GM21825 (cell line): ENCODE measurements at regions not wholly inside any gene's neighbourhood (a gene's known extent, or its start where the extent isn't known, plus 50 kb on each side); places are given as distances from the start of the nearest gene placed in this dataset.
A peak's percentile ranks its signal among the peaks of the same experiment; 100 is the strongest.

Source experiments
- ATAC-seq: cut with Tn5 transposase; IDR thresholded peaks from one replicate; pipeline ENCODE4 v1.9.1; 2021; ENCODE audit warnings: mild to moderate bottlenecking, moderate library complexity; ENCODE audit not compliant: unreplicated experiment

DNA sequence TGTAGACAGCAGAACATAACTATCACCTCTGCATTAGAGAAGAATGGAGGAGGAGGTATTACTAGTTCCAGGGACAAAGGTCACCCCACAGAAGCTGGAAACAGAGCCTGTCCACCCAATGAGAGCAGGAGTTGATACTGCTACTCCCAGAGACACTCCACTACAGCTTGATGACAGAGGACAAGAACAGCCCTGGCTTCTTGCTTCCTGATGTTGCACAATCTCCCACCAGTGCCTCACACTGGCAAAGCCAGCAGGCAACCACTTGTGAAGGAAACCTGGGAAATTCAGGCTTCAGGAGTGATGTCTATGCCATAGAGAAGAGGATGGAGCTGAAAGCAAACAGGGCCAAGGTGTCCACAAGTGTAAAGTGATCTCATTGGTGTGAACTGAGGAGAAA lies 78.0 kb upstream of the POU1F1 start:
- ATAC-seq, result no peak

DNA sequence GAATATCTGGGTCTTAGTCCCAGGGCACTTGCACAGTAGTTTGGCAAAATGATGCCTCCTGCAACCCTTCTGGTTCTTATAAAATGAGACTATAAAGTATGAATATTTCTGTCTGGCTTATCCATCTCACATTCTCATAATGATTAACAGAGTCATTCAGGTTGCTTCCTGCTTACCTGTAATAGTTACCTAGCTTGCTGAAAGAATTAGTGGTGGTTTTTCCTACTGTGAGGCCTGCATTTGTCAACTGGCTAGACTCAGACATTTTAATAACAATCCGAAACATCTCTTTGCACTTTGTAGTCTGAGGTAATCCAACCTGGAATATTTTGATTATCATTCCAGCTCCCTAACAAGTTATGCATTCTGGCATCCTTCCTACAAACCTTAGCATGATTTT lies 75.6 kb upstream of the POU1F1 start:
- ATAC-seq, result no peak

DNA sequence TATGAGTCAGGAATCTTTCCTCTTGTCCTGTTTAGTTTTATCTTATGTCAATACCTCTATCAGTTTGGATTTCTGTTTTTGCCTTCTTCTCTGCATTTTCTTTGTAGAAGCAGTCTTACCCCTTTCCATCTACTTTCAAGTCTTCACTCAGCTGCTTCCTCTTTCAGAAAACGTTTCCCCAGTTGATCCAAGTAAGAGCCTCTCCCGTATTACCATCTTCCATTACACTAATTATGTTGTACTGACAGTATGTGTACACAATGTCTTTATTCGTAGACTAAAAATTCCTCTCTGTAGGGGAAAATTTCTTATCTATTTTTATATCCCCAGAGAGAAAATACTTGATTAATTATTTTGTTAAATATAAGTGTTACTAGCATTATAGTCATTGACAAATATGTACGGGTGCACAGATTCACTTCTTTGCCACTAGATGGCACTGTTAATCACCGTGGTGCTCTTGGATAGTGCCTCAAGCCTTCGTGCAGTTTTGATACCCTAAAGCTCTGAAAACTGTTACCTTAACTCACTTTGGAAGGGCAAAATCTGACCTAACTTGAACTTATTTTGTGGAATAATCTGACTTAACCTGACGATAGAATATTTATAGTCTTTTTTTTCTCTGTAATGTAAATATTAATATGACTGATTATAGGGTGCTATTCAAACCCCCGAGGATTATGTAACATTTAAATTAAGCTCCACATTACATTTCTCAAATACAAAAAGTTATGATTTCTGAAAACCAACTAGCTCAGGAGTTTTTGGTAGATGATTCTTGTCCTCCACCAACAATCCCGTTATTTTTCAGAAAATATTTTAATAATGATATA lies 74.2 kb upstream of the POU1F1 start:
- peak; percentile 96 for ATAC-seq

GRCh38 chr3:87349833-87350232 lies 73.4 kb upstream of the POU1F1 start:
- ATAC-seq, result no peak

DNA sequence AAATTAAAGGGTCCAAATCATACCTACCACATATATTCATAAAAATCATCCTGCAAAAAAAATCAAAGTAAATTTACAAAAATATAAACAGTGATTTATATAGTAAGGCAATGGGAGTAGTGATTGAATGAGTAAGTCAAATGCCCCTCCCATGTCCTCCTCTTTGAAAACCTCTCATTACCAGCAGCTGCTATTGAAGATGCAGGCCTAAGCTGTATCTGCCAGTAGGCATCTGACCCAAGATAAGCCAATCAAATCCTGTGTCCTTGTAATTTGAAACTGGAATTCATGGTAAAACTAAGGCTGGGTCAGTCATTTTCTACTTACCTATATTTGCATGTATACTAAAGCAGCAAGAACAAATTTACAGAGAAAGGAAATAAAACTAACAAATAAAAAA lies 60.4 kb upstream of the POU1F1 start:
- no peak for ATAC-seq

DNA sequence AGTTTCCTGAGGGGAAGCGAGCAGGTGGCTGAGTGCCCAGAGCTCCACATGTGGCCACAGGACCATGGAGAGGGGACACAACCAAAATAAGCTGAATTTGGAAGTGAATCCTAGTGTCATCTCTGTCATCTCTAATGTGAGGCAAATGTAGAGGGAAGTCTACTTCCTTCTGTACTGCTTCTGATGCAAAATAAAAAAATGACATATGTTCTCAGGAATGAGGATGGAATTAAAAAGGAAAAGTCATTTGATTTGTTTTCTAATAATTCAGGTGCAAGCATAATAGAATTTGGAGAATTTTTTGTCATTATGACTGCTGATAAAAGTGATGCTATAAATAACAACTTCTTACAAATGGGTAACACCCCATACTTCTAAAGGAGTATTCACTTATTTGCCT lies 59.5 kb upstream of the POU1F1 start:
- ATAC-seq, result no peak

GRCh38 chr3:87333393-87333892 lies 57.1 kb upstream of the POU1F1 start:
- peak; percentile 67 for ATAC-seq

- no peak for ATAC-seq
Observed at GRCh38 chr3:87332789-87333188, 56.4 kb upstream of the POU1F1 start.

- ATAC-seq, result no peak
Observed at GRCh38 chr3:87329065-87329464, 52.7 kb upstream of the POU1F1 start.
